IMR-90 (cell line): ENCODE measurements at regions not wholly inside any gene's neighbourhood (a gene's known extent, or its start where the extent isn't known, plus 50 kb on each side); places are given as distances from the start of the nearest gene placed in this dataset.

ENCODE experiments used
- ATAC-seq: fragments of 200-7000 bp; cut with Tn5 transposase; 2 replicates; pipeline ENCODE4 v1.9.1; 2020; ENCODE audit warnings: low read depth, mild to moderate bottlenecking, moderate library complexity
- BruUV-seq: library from RNA; stranded (reverse); fragments of 400-500 nt; replicated peaks from 2 replicates; lab custom pipeline; 2021; lab: Mats Ljungman, UMichigan
- CTCF ChIA-PET: fragments of 300-600 bp; formaldehyde crosslinking; extraction: SDS; loops from one replicate; lab custom pipeline; 2021; ENCODE audit warnings: antibody characterized with exemption; lab: Yijun Ruan, JAX
- POLR2A ChIA-PET: fragments of 300-600 bp; sonication (Branson Sonifier 250); formaldehyde crosslinking; loops from one replicate; lab custom pipeline; 2022; ENCODE audit warnings: antibody characterized with exemption; ENCODE audit not compliant: unreplicated experiment; lab: Charles Lee
- DNase-seq: peaks from one replicate; pipeline ENCODE4 v3.0.0; 2013
- H2AFZ ChIP-seq: replicated peaks from 2 replicates; pipeline ENCODE3; 2013; ENCODE audit warnings: low read length, mild to moderate bottlenecking; ENCODE audit not compliant: poor library complexity
- H2AK5ac ChIP-seq: 2 replicates; pipeline ENCODE4 v1.6.1; 2013; ENCODE audit warnings: low read depth, low read length, inconsistent platforms
- H2AK9ac ChIP-seq: replicated peaks from 2 replicates; pipeline ENCODE3; 2013; ENCODE audit warnings: mild to moderate bottlenecking, low read depth, low read length, moderate library complexity; ENCODE audit not compliant: poor library complexity
- H2BK120ac ChIP-seq: 2 replicates; pipeline ENCODE4 v1.6.1; 2013; ENCODE audit warnings: low read depth, low read length, inconsistent platforms
- H2BK15ac ChIP-seq: 3 replicates; pipeline ENCODE4 v1.6.1; 2013; ENCODE audit warnings: low read depth, low read length, inconsistent platforms
- H2BK20ac ChIP-seq: 2 replicates; pipeline ENCODE4 v1.6.1; 2013; ENCODE audit warnings: low read depth, mild to moderate bottlenecking, inconsistent platforms, low read length, moderate library complexity
- H2BK5ac ChIP-seq: 2 replicates; pipeline ENCODE4 v1.6.1; 2013; ENCODE audit warnings: mild to moderate bottlenecking, low read depth, low read length, inconsistent platforms; ENCODE audit not compliant: poor library complexity, severe bottlenecking
- H3K14ac ChIP-seq: replicated peaks from 2 replicates; pipeline ENCODE4 v1.6.1; 2013; ENCODE audit warnings: low read depth, low read length, inconsistent platforms
- H3K18ac ChIP-seq: 2 replicates; pipeline ENCODE4 v1.6.1; 2013; ENCODE audit warnings: low read depth, low read length, control low read depth
- H3K23ac ChIP-seq: 2 replicates; pipeline ENCODE4 v1.6.1; 2013; ENCODE audit warnings: low read depth, low read length, inconsistent platforms
- H3K27ac ChIP-seq: 2 replicates; pipeline ENCODE4 v1.5.1; 2013; ENCODE audit warnings: mild to moderate bottlenecking, control low read depth, low read length; ENCODE audit not compliant: insufficient read depth
- H3K27me3 ChIP-seq: 2 replicates; pipeline ENCODE4 v1.6.1; 2013; ENCODE audit warnings: low read length; ENCODE audit not compliant: control insufficient read depth, insufficient read depth
- H3K36me3 ChIP-seq: 2 replicates; pipeline ENCODE4 v1.6.1; 2013; ENCODE audit warnings: low read length, mixed read lengths; ENCODE audit not compliant: control insufficient read depth, insufficient read depth
- H3K4ac ChIP-seq: 2 replicates; pipeline ENCODE4 v1.6.1; 2013; ENCODE audit warnings: low read depth, low read length, inconsistent platforms
- H3K4me1 ChIP-seq: 2 replicates; pipeline ENCODE4 v1.6.1; 2013; ENCODE audit warnings: low read length, mixed read lengths; ENCODE audit not compliant: control insufficient read depth, insufficient read depth
- H3K4me2 ChIP-seq: 2 replicates; pipeline ENCODE4 v1.6.1; 2013; ENCODE audit warnings: low read depth, mild to moderate bottlenecking, control low read depth, low read length, moderate library complexity
- H3K4me3 ChIP-seq: 2 replicates; pipeline ENCODE4 v1.5.1; 2013; ENCODE audit warnings: low read depth, mild to moderate bottlenecking, control low read depth, low read length, moderate library complexity; ENCODE audit not compliant: insufficient read depth
- H3K56ac ChIP-seq: 2 replicates; pipeline ENCODE4 v1.6.1; 2013; ENCODE audit warnings: low read length, inconsistent platforms; ENCODE audit not compliant: insufficient read depth; ENCODE audit errors: extremely low read depth
- H3K79me1 ChIP-seq, 2 experiments: 2 replicates each; pipeline ENCODE4 v1.6.1; 2013; ENCODE audit warnings: low read length in 2 of 2, inconsistent platforms in 1 of 2, low read depth in 1 of 2
- H3K9ac ChIP-seq: 2 replicates; pipeline ENCODE4 v1.6.1; 2013; ENCODE audit warnings: low read depth, low read length, control low read depth
- H3K9me1 ChIP-seq: 2 replicates; pipeline ENCODE4 v1.6.1; 2013; ENCODE audit warnings: low read length, inconsistent platforms; ENCODE audit not compliant: insufficient read depth
- H3K9me3 ChIP-seq: 2 replicates; pipeline ENCODE4 v1.6.1; 2013; ENCODE audit warnings: low read length; ENCODE audit not compliant: control insufficient read depth, insufficient read depth
- H4K20me1 ChIP-seq: 2 replicates; pipeline ENCODE4 v1.6.1; 2013; ENCODE audit warnings: low read length, inconsistent platforms; ENCODE audit not compliant: insufficient read depth
- H4K5ac ChIP-seq: 2 replicates; pipeline ENCODE4 v1.6.1; 2013; ENCODE audit warnings: mild to moderate bottlenecking, low read depth, low read length, control low read depth
- H4K8ac ChIP-seq, 2 experiments: 2 replicates each; pipeline ENCODE4 v1.6.1; 2013; ENCODE audit warnings: low read depth in 2 of 2, low read length in 2 of 2, control low read depth in 1 of 2, inconsistent platforms in 1 of 2
- H4K91ac ChIP-seq: 2 replicates; pipeline ENCODE4 v1.6.1; 2013; ENCODE audit warnings: low read depth, low read length, inconsistent platforms; ENCODE audit not compliant: insufficient read depth
- BHLHE40 ChIP-seq: fragments of 150-350 bp; IDR thresholded peaks from 2 replicates; pipeline ENCODE4 v1.6.1; 2016; ENCODE audit warnings: mild to moderate bottlenecking, low read depth, low read length
- CEBPB ChIP-seq: IDR thresholded peaks from 2 replicates; pipeline ENCODE4 v1.6.1; 2012; ENCODE audit warnings: low read depth, low read length, improper control_type of control experiment
- CHD1 ChIP-seq: IDR thresholded peaks from 2 replicates; pipeline ENCODE4 v1.6.1; 2012; ENCODE audit warnings: low read depth, low read length, improper control_type of control experiment
- CTCF ChIP-seq: conservative IDR thresholded peaks from 2 replicates; pipeline ENCODE4 v1.5.1; 2012; ENCODE audit warnings: mild to moderate bottlenecking, low read depth, low read length, improper control_type of control experiment
- ELK1 ChIP-seq: fragments of 150-350 bp; IDR thresholded peaks from 2 replicates; pipeline ENCODE4 v1.6.1; 2016; ENCODE audit warnings: low read depth, mild to moderate bottlenecking, low read length, moderate library complexity, borderline replicate concordance
- FOS ChIP-seq: fragments of 150-350 bp; IDR thresholded peaks from 2 replicates; pipeline ENCODE4 v1.6.1; 2016; ENCODE audit warnings: low read depth, low read length
- MAFK ChIP-seq: IDR thresholded peaks from 2 replicates; pipeline ENCODE4 v1.6.1; 2012; ENCODE audit warnings: low read depth, low read length, improper control_type of control experiment
- MAZ ChIP-seq: IDR thresholded peaks from 2 replicates; pipeline ENCODE4 v1.6.1; 2012; ENCODE audit warnings: low read depth, mild to moderate bottlenecking, low read length, improper control_type of control experiment, moderate library complexity, borderline replicate concordance
- MXI1 ChIP-seq: IDR thresholded peaks from 2 replicates; pipeline ENCODE4 v1.6.1; 2012; ENCODE audit warnings: low read depth, mild to moderate bottlenecking, low read length, moderate library complexity, borderline replicate concordance
- NFE2L2 ChIP-seq: fragments of 150-350 bp; IDR thresholded peaks from 2 replicates; pipeline ENCODE4 v1.6.1; 2016; ENCODE audit warnings: low read depth, mild to moderate bottlenecking, low read length
- POLR2A ChIP-seq: IDR thresholded peaks from 2 replicates; pipeline ENCODE4 v1.6.1; 2012; ENCODE audit warnings: mild to moderate bottlenecking, low read depth, low read length
- RAD21 ChIP-seq: IDR thresholded peaks from 2 replicates; pipeline ENCODE4 v1.6.1; 2012; ENCODE audit warnings: low read length, improper control_type of control experiment
- SMC3 ChIP-seq: fragments of 150-350 bp; IDR thresholded peaks from 2 replicates; pipeline ENCODE4 v1.6.1; 2016; ENCODE audit warnings: low read depth, mild to moderate bottlenecking, antibody characterized with exemption, low read length, moderate library complexity
- USF2 ChIP-seq: fragments of 150-350 bp; IDR thresholded peaks from 2 replicates; pipeline ENCODE4 v1.6.1; 2017; ENCODE audit warnings: mild to moderate bottlenecking, antibody characterized with exemption, low read length, low read depth
- WGBS, 2 experiments: methylation state at CpG; one replicate each; pipeline versions ENCODE4 v1.1.5 to v1.1.7; 2013; ENCODE audit warnings: missing lambda C conversion rate in 2 of 2; ENCODE audit not compliant: insufficient read length in 1 of 2; ENCODE audit errors: extremely low coverage in 2 of 2; 5-methylcytosine and 5-hydroxymethylcytosine counted together
- dilution Hi-C: fragments of 300-500 bp; cut with HindIII; formaldehyde crosslinking; loops from one replicate; pipeline ENCODE4 v1.14.3; 2018; ENCODE audit warnings: low sequenced_read_pairs; ENCODE audit not compliant: unreplicated experiment
- in situ Hi-C: fragments of 300-500 bp; cut with MboI; formaldehyde crosslinking; loops from 3 replicates; pipeline ENCODE4 v1.14.3; 2019; ENCODE audit warnings: low sequenced_read_pairs, inconsistent platforms, mixed read lengths
- intact Hi-C: fragments of 100-400 bp; cut with micrococcal nuclease; formaldehyde crosslinking; loops from 2 replicates; pipeline ENCODE4 v1.10.0; 2022

- Histone ChIP-seq H2BK20ac (no peak overlapping the region), H3K27ac (no peak overlapping the region), H3K56ac (no peak overlapping the region), H4K20me1 (no peaks in the 10 kb centered on the region), H3K9ac (no peak overlapping the region), H2AFZ (no peak overlapping the region), H3K9me1 (no peaks in the 10 kb centered on the region), H3K4me2 (no peak overlapping the region), H3K79me1 (no peaks in the 10 kb centered on the region), H3K4ac (no peak overlapping the region), H3K14ac (no peak overlapping the region), H3K36me3 (no peaks in the 10 kb centered on the region), H3K4me1 (no peaks in the 10 kb centered on the region), H3K9me3 (no peaks in the 10 kb centered on the region), H4K8ac (no peak overlapping the region), H3K18ac (no peak overlapping the region), H3K23ac (no peak overlapping the region), H3K4me3 (no peak overlapping the region), H3K27me3 (no peaks in the 10 kb centered on the region; the same call in 1 of the 2 replicates), H4K5ac (no peak overlapping the region), H2AK9ac (no peak overlapping the region), H2BK120ac (no peak overlapping the region), H2BK5ac (no peak overlapping the region), H4K91ac (no peak overlapping the region), H2BK15ac (no peak overlapping the region), H2AK5ac (no peak overlapping the region)
- BruUV-seq, result no TSS peak
- no peak for TF ChIP-seq ELK1
- no peak for TF ChIP-seq FOS
- no peak for TF ChIP-seq POLR2A
- no peak for TF ChIP-seq RAD21
- TF ChIP-seq MAFK, result no peak
- TF ChIP-seq CHD1, result no peak
- no peak for TF ChIP-seq USF2
- no peak for TF ChIP-seq BHLHE40
- TF ChIP-seq CEBPB, result no peak
- TF ChIP-seq NFE2L2, result no peak
- TF ChIP-seq MXI1, result no peak
- TF ChIP-seq MAZ, result no peak
- no peak for TF ChIP-seq CTCF
- no peak for TF ChIP-seq SMC3
- POLR2A ChIA-PET, result no interaction called here
- ATAC-seq, result no peak
- dilution Hi-C loops, result no loop called here
- intact Hi-C loops, result no loop called here
- no CpG with 5 or more reads among the region's 1 CpG for WGBS, 2 experiments
- in situ Hi-C loops, result no loop called here
- CTCF ChIA-PET, result no interaction called here
- no peak for DNase-seq
Observed at GRCh38 chr10:6803427-6803783, 223.3 kb upstream of the PRKCQ start.
